ENCODE measurements at regions not wholly inside any gene's neighbourhood (a gene's known extent, or its start where the extent isn't known, plus 50 kb on each side); places are given as distances from the start of the nearest gene placed in this dataset.

DNA sequence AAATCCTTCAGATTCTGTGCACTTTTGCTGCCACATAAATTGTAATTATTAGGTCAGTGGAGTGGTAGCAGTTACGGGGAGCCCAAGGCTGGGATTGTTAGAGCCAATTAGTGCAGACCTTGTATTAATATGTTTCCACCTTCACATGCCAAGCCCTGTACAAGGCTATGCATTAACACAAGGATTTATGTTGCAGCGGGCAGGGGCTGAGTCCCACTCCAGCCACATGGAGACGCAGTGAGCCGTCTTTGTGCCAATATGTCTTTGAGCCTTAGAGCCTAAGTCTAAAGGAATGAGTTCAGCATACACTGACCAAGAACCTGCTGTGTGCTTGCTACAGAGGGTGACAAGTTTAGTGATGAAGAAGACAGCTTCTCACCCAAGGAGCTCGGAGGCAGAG, 238.2 kb downstream of the TSN start:
- no peak overlapping the region for H3K4me3 ChIP-seq (replicated peaks; ENCODE audit: insufficient read depth, low read length)
- peaks cover 9% of the 10 kb centered on the region for H3K27me3 ChIP-seq (ENCODE audit: insufficient read depth, poor library complexity, severe bottlenecking)
- TF ChIP-seq, protein P1, sequence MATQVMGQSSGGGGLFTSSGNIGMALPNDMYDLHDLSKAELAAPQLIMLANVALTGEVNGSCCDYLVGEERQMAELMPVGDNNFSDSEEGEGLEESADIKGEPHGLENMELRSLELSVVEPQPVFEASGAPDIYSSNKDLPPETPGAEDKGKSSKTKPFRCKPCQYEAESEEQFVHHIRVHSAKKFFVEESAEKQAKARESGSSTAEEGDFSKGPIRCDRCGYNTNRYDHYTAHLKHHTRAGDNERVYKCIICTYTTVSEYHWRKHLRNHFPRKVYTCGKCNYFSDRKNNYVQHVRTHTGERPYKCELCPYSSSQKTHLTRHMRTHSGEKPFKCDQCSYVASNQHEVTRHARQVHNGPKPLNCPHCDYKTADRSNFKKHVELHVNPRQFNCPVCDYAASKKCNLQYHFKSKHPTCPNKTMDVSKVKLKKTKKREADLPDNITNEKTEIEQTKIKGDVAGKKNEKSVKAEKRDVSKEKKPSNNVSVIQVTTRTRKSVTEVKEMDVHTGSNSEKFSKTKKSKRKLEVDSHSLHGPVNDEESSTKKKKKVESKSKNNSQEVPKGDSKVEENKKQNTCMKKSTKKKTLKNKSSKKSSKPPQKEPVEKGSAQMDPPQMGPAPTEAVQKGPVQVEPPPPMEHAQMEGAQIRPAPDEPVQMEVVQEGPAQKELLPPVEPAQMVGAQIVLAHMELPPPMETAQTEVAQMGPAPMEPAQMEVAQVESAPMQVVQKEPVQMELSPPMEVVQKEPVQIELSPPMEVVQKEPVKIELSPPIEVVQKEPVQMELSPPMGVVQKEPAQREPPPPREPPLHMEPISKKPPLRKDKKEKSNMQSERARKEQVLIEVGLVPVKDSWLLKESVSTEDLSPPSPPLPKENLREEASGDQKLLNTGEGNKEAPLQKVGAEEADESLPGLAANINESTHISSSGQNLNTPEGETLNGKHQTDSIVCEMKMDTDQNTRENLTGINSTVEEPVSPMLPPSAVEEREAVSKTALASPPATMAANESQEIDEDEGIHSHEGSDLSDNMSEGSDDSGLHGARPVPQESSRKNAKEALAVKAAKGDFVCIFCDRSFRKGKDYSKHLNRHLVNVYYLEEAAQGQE (IDR thresholded peaks at IDR 0.05; ENCODE audit: insufficient replicate concordance, low read depth): no peak
- TF ChIP-seq, protein P2, sequence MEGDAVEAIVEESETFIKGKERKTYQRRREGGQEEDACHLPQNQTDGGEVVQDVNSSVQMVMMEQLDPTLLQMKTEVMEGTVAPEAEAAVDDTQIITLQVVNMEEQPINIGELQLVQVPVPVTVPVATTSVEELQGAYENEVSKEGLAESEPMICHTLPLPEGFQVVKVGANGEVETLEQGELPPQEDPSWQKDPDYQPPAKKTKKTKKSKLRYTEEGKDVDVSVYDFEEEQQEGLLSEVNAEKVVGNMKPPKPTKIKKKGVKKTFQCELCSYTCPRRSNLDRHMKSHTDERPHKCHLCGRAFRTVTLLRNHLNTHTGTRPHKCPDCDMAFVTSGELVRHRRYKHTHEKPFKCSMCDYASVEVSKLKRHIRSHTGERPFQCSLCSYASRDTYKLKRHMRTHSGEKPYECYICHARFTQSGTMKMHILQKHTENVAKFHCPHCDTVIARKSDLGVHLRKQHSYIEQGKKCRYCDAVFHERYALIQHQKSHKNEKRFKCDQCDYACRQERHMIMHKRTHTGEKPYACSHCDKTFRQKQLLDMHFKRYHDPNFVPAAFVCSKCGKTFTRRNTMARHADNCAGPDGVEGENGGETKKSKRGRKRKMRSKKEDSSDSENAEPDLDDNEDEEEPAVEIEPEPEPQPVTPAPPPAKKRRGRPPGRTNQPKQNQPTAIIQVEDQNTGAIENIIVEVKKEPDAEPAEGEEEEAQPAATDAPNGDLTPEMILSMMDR (IDR thresholded peaks at IDR 0.05; ENCODE audit: insufficient read depth, low read length): no peak
- TF ChIP-seq SPI1 (IDR thresholded peaks at IDR 0.05; ENCODE audit: borderline replicate concordance, low read depth): no peak
- TF ChIP-seq POLR2AphosphoS5 (IDR thresholded peaks at IDR 0.05; ENCODE audit: low read depth): no peak
- no peak for TF ChIP-seq GABPA (IDR thresholded peaks at IDR 0.05; ENCODE audit: low read depth)
- DNase-seq (ENCODE audit: low read depth in 1 of 2, low spot score in 1 of 2): no peak
- no peak overlapping the region for H3K27ac ChIP-seq (replicated peaks)

DNA sequence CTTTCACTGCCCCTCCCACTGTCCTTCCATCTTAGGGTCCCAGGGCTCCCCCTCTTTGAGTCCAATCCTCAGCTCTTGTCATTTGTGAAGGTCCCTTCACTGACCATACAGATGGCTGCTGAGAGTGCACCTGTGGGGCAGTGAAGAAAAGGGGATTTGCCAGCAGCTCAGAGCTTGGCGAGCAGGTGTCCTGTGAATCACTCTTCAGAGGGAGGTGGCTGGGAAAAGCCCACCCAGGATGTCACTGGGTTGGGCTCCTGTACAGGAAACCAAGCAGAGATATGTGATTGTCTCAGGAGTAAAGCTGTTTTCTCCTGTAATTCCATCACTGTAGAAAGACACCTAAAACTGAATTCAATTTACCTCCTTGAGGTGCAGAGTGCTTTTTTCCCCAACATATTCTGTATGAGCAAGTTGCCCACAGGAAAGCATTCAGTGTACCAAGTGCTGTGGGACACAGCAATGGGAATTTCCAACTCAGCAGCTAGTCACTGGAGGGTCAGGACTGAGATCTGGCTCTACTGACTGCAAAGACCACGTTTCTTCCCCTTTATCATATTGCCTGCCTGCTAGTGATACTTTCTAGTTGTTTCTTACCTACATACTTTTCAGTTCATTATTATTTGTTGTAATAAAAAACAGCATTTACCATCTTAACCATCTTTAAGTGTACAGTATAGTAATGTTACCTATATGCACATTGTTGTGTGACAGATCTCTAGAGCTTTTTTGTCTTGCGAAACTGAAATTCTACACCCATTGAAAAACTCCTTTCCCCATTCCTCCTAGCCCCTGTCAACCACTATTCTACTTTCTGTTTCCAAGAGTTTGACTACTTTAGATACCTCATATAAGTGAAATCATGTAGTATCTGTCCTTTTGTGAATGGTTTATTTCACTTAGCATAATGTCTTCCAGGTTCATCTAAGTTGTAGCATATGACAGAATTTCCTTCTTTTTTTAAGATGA, 239.1 kb downstream of the TSN start:
- H3K4me3 ChIP-seq (replicated peaks; ENCODE audit: insufficient read depth, low read length): no peak overlapping the region
- DNase-seq (ENCODE audit: low read depth in 1 of 2, low spot score in 1 of 2): no peak
- TF ChIP-seq SPI1 (IDR thresholded peaks at IDR 0.05; ENCODE audit: borderline replicate concordance, low read depth): no peak
- no peak for TF ChIP-seq POLR2AphosphoS5 (IDR thresholded peaks at IDR 0.05; ENCODE audit: low read depth)
- TF ChIP-seq, protein P2 (IDR thresholded peaks at IDR 0.05; ENCODE audit: insufficient read depth, low read length): no peak
- TF ChIP-seq, protein P1 (IDR thresholded peaks at IDR 0.05; ENCODE audit: insufficient replicate concordance, low read depth): no peak
- no peak for TF ChIP-seq GABPA (IDR thresholded peaks at IDR 0.05; ENCODE audit: low read depth)
- H3K27me3 ChIP-seq (ENCODE audit: insufficient read depth, poor library complexity, severe bottlenecking): peaks cover 9% of the 10 kb centered on the region
- H3K27ac ChIP-seq (replicated peaks): no peak overlapping the region

DNA sequence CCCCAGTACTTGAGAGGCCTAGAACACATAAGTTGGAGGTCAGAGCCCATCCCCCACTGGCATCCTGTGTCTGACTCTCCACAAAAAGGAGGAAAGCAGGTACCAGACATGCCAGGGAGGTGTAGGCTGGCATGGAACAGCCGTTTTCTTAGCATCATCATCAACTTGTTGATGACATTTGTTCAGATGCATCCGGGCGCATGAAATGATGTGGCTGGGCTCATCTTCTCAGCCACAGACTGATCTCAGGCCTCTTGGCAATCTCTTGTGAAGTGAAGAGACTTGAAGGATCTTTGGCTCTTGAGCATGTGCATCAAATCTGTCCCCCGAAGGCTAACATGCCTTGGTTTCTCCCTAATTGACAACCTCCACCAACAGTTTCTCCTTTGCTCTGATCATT, 243.3 kb downstream of the TSN start:
- no peak for TF ChIP-seq GABPA (IDR thresholded peaks at IDR 0.05; ENCODE audit: low read depth)
- Histone ChIP-seq H3K27ac (replicated peaks) (no peak overlapping the region), H3K4me3 (replicated peaks; ENCODE audit: insufficient read depth, low read length) (no peak overlapping the region), H3K27me3 (ENCODE audit: insufficient read depth, poor library complexity, severe bottlenecking) (no peaks in the 10 kb centered on the region)
- no peak for DNase-seq (ENCODE audit: low read depth in 1 of 2, low spot score in 1 of 2)

DNA sequence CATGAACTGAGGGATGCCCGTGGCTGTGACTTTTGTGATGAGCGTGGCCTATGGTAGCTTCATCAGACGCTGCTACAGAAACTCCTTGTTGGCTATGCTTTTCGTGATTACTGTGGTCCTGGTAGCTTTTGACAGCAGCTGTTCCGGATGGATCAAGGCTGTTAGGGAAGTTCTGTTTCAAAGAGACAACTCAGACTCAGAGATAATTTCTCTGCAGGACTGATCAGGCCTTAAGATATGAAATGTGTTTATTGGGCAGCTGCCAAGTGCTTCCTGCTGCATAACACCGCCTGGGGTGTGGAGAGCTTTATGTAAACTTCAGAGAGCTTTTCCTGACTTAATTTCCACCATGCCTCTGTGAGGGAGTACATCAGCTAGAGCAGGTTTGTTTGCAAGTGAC, 243.8 kb downstream of the TSN start:
- Histone ChIP-seq H3K27ac (replicated peaks) (no peak overlapping the region), H3K27me3 (ENCODE audit: insufficient read depth, poor library complexity, severe bottlenecking) (no peaks in the 10 kb centered on the region), H3K4me3 (replicated peaks; ENCODE audit: insufficient read depth, low read length) (no peak overlapping the region)
- TF ChIP-seq SPI1 (IDR thresholded peaks at IDR 0.05; ENCODE audit: borderline replicate concordance, low read depth) (no peak), GABPA (IDR thresholded peaks at IDR 0.05; ENCODE audit: low read depth) (no peak)
- TF ChIP-seq, protein P2 (IDR thresholded peaks at IDR 0.05; ENCODE audit: insufficient read depth, low read length): no peak
- TF ChIP-seq, protein P1 (IDR thresholded peaks at IDR 0.05; ENCODE audit: insufficient replicate concordance, low read depth): no peak
- DNase-seq (ENCODE audit: low read depth in 1 of 2, low spot score in 1 of 2): no peak

All from HL-60 (cell line).